WTC11 (cell line): ENCODE measurements at regions not wholly inside any gene's neighbourhood (a gene's known extent, or its start where the extent isn't known, plus 50 kb on each side); places are given as distances from the start of the nearest gene placed in this dataset.
"Not testable (repeated sequence)": the region's sequence is repeated elsewhere in the genome, so short reads cannot be mapped to it uniquely, and the experiment has no call there.

Experiments used
- ATAC-seq: fragments of 200-7000 bp; cut with Tn5 transposase; 2 replicates; pipeline ENCODE4 v1.10.0; 2021; ENCODE audit warnings: mild to moderate bottlenecking, moderate library complexity
- CTCF ChIA-PET: fragments of 300-600 bp; sonication (Branson Sonifier 250); formaldehyde crosslinking; loops from one replicate; lab custom pipeline; 2021; ENCODE audit warnings: antibody characterized with exemption; lab: Charles Lee
- POLR2A ChIA-PET: fragments of 350-600 bp; sonication (Branson Sonifier 250); formaldehyde crosslinking; loops from one replicate; lab custom pipeline; 2021; ENCODE audit warnings: antibody characterized with exemption; lab: Charles Lee
- DNase-seq: peaks from one replicate; pipeline ENCODE4 v3.0.0; 2021; ENCODE audit warnings: low spot score
- H3K27ac Mint-ChIP-seq: 2 replicates; pipeline ENCODE4 v1.8.0; 2021; ENCODE audit warnings: mixed read lengths
- H3K27me3 Mint-ChIP-seq: 2 replicates; pipeline ENCODE4 v1.8.0; 2021; ENCODE audit warnings: low read depth, mild to moderate bottlenecking, moderate library complexity, mixed read lengths
- H3K36me3 Mint-ChIP-seq: 2 replicates; pipeline ENCODE4 v1.8.0; 2021; ENCODE audit warnings: mixed read lengths
- H3K4me1 Mint-ChIP-seq: 2 replicates; pipeline ENCODE4 v1.8.0; 2022; ENCODE audit warnings: mixed read lengths
- H3K4me3 Mint-ChIP-seq: 2 replicates; pipeline ENCODE4 v1.8.0; 2021; ENCODE audit warnings: mild to moderate bottlenecking, moderate library complexity, mixed read lengths
- H3K9me3 Mint-ChIP-seq: 2 replicates; pipeline ENCODE4 v1.8.0; 2021; ENCODE audit warnings: mixed read lengths
- AR ChIP-seq: fragments of 250-450 bp; sonication (Bioruptor Pico); IDR thresholded peaks from 2 replicates; pipeline ENCODE4 v1.9.0; 2021; ENCODE audit warnings: mild to moderate bottlenecking
- ARID4B ChIP-seq: sonication (generic); formaldehyde crosslinking; IDR thresholded peaks from 2 replicates; pipeline ENCODE4 v1.8.0; 2023; ENCODE audit warnings: missing genetic modification reagents, mild to moderate bottlenecking, borderline replicate concordance
- ATF1 ChIP-seq: sonication (generic); formaldehyde crosslinking; IDR thresholded peaks from 2 replicates; pipeline ENCODE4 v1.8.1; 2023; ENCODE audit warnings: mild to moderate bottlenecking, moderate library complexity, missing genetic modification reagents
- CREM ChIP-seq: sonication (generic); formaldehyde crosslinking; IDR thresholded peaks from 2 replicates; pipeline ENCODE4 v1.8.1; 2022; ENCODE audit warnings: mild to moderate bottlenecking, missing genetic modification reagents, moderate library complexity
- E2F5 ChIP-seq: sonication (generic); formaldehyde crosslinking; IDR thresholded peaks from 2 replicates; pipeline ENCODE4 v1.8.1; 2022; ENCODE audit warnings: mild to moderate bottlenecking, moderate library complexity, missing genetic modification reagents
- ELF4 ChIP-seq: sonication (generic); formaldehyde crosslinking; IDR thresholded peaks from 2 replicates; pipeline ENCODE4 v1.8.1; 2022; ENCODE audit warnings: low read depth, mild to moderate bottlenecking, moderate library complexity, missing genetic modification reagents
- ESRRA ChIP-seq: sonication (generic); formaldehyde crosslinking; IDR thresholded peaks from 2 replicates; pipeline ENCODE4 v1.8.1; 2022; ENCODE audit warnings: mild to moderate bottlenecking, missing genetic modification reagents, borderline replicate concordance
- ETV6 ChIP-seq: sonication (generic); formaldehyde crosslinking; IDR thresholded peaks from 2 replicates; pipeline ENCODE4 v1.8.1; 2022; ENCODE audit warnings: mild to moderate bottlenecking, missing genetic modification reagents
- FOXK1 ChIP-seq: sonication (generic); formaldehyde crosslinking; IDR thresholded peaks from 2 replicates; pipeline ENCODE4 v1.8.0; 2022; ENCODE audit warnings: mild to moderate bottlenecking, moderate library complexity, missing genetic modification reagents
- FOXP1 ChIP-seq: sonication (generic); formaldehyde crosslinking; IDR thresholded peaks from 2 replicates; pipeline ENCODE4 v1.8.0; 2022; ENCODE audit warnings: missing genetic modification reagents, mild to moderate bottlenecking, moderate library complexity, borderline replicate concordance
- GRHL2 ChIP-seq: fragments of 250-450 bp; sonication (Bioruptor Pico); IDR thresholded peaks from 2 replicates; pipeline ENCODE4 v1.8.0; 2022; ENCODE audit warnings: mild to moderate bottlenecking, moderate library complexity; ENCODE audit not compliant: insufficient replicate concordance, severe bottlenecking
- HMGA2 ChIP-seq: fragments of 250-450 bp; sonication (Bioruptor Pico); IDR thresholded peaks from 2 replicates; pipeline ENCODE4 v1.4.0; 2021; ENCODE audit warnings: mild to moderate bottlenecking, moderate library complexity
- JAZF1 ChIP-seq: fragments of 250-450 bp; sonication (Bioruptor Pico); IDR thresholded peaks from 2 replicates; pipeline ENCODE4 v1.9.0; 2021; ENCODE audit warnings: moderate library complexity, mild to moderate bottlenecking, inconsistent platforms
- KAT7 ChIP-seq: sonication (generic); formaldehyde crosslinking; IDR thresholded peaks from 2 replicates; pipeline ENCODE4 v1.8.1; 2023; ENCODE audit warnings: missing genetic modification reagents, mild to moderate bottlenecking, borderline replicate concordance
- MAX ChIP-seq: sonication (generic); formaldehyde crosslinking; IDR thresholded peaks from 2 replicates; pipeline ENCODE4 v1.8.0; 2022; ENCODE audit warnings: mild to moderate bottlenecking, missing genetic modification reagents
- MXD4 ChIP-seq: fragments of 250-450 bp; sonication (Bioruptor Pico); IDR thresholded peaks from 2 replicates; pipeline ENCODE4 v1.8.0; 2021; ENCODE audit warnings: mild to moderate bottlenecking, moderate library complexity, borderline replicate concordance
- NR1H2 ChIP-seq: sonication (generic); formaldehyde crosslinking; IDR thresholded peaks from 2 replicates; pipeline ENCODE4 v1.9.0; 2021; ENCODE audit warnings: mild to moderate bottlenecking, moderate library complexity, missing genetic modification reagents
- NR3C1 ChIP-seq: sonication (generic); formaldehyde crosslinking; conservative IDR thresholded peaks from 2 replicates; pipeline ENCODE4 v1.8.1; 2023; ENCODE audit warnings: low read depth, mild to moderate bottlenecking, missing genetic modification reagents
- SMAD4 ChIP-seq: sonication (generic); formaldehyde crosslinking; IDR thresholded peaks from 2 replicates; pipeline ENCODE4 v1.8.0; 2022; ENCODE audit warnings: mild to moderate bottlenecking, missing genetic modification reagents
- SP1 ChIP-seq: sonication (generic); formaldehyde crosslinking; conservative IDR thresholded peaks from 2 replicates; pipeline ENCODE4 v1.8.1; 2022; ENCODE audit warnings: missing genetic modification reagents
- ZNF232 ChIP-seq: sonication (generic); formaldehyde crosslinking; IDR thresholded peaks from 2 replicates; pipeline ENCODE4 v1.8.0; 2022; ENCODE audit warnings: mild to moderate bottlenecking, missing genetic modification reagents
- ZNF263 ChIP-seq: sonication (generic); formaldehyde crosslinking; IDR thresholded peaks from 2 replicates; pipeline ENCODE4 v1.8.1; 2022; ENCODE audit warnings: low read depth, mild to moderate bottlenecking, moderate library complexity, missing genetic modification reagents
- ZNF425 ChIP-seq: fragments of 250-450 bp; sonication (Bioruptor Pico); conservative IDR thresholded peaks from 2 replicates; pipeline ENCODE4 v1.9.0; 2021; ENCODE audit warnings: mild to moderate bottlenecking

GRCh38 chr17:21592774-21593173 lies 99.5 kb upstream of the KCNJ18 start:
- H3K27ac Mint-ChIP-seq, result no peak overlapping the region
- no peak overlapping the region for H3K4me3 Mint-ChIP-seq
- no peak for DNase-seq
- ATAC-seq, result no peak
- H3K36me3 Mint-ChIP-seq, result peaks cover 45% of the 10 kb centered on the region
- peaks cover 54% of the 10 kb centered on the region for H3K9me3 Mint-ChIP-seq
- POLR2A ChIA-PET, result no interaction called here
- TF ChIP-seq MXD4 (CRISPR knock-in tag) (no peak), MAX (no peak), ETV6 (CRISPR knock-in tag) (no peak), ZNF425 (CRISPR knock-in tag) (no peak), FOXP1 (no peak), ZNF232 (CRISPR knock-in tag) (no peak), NR3C1 (CRISPR knock-in tag) (no peak), SP1 (CRISPR knock-in tag) (no peak), ATF1 (CRISPR knock-in tag) (no peak), ESRRA (CRISPR knock-in tag) (no peak)
- H3K4me1 Mint-ChIP-seq, result no peaks in the 10 kb centered on the region
- CTCF ChIA-PET, result no interaction called here
- peaks cover 7% of the 10 kb centered on the region for H3K27me3 Mint-ChIP-seq

GRCh38 chr17:21593452-21594105 lies 98.7 kb upstream of the KCNJ18 start:
- not testable (repeated sequence) for ATAC-seq, H3K27me3 Mint-ChIP-seq, H3K4me1 Mint-ChIP-seq

GRCh38 chr17:21595086-21595485 lies 97.2 kb upstream of the KCNJ18 start:
- peaks cover 7% of the 10 kb centered on the region for H3K27me3 Mint-ChIP-seq
- no peaks in the 10 kb centered on the region for H3K4me1 Mint-ChIP-seq
- H3K9me3 Mint-ChIP-seq, result peaks cover 64% of the 10 kb centered on the region
- POLR2A ChIA-PET, result no interaction called here
- H3K27ac Mint-ChIP-seq, result no peak overlapping the region
- H3K4me3 Mint-ChIP-seq, result no peak overlapping the region
- no peak for ATAC-seq
- peaks cover 50% of the 10 kb centered on the region for H3K36me3 Mint-ChIP-seq
- DNase-seq, result no peak
- CTCF ChIA-PET, result no interaction called here
- TF ChIP-seq NR1H2 (no peak), NR3C1 (CRISPR knock-in tag) (no peak), CREM (no peak), ZNF263 (CRISPR knock-in tag) (no peak), E2F5 (CRISPR knock-in tag) (no peak), ARID4B (CRISPR knock-in tag) (no peak), ATF1 (CRISPR knock-in tag) (no peak), JAZF1 (no peak), GRHL2 (CRISPR knock-in tag) (no peak), FOXK1 (no peak), AR (no peak), KAT7 (CRISPR knock-in tag) (no peak), SMAD4 (CRISPR knock-in tag) (no peak), HMGA2 (CRISPR knock-in tag) (no peak), ELF4 (no peak)

More at GRCh38 chr17:21593452-21594105, 98.7 kb upstream of the KCNJ18 start:
- H3K9me3 Mint-ChIP-seq, result peaks cover 53% of the 10 kb centered on the region
- H3K4me3 Mint-ChIP-seq, CTCF ChIA-PET, POLR2A ChIA-PET, H3K27ac Mint-ChIP-seq, DNase-seq: not testable (repeated sequence)
- H3K36me3 Mint-ChIP-seq, result peaks cover 45% of the 10 kb centered on the region
